ENCODE measurements at regions not wholly inside any gene's neighbourhood (a gene's known extent, or its start where the extent isn't known, plus 50 kb on each side); places are given as distances from the start of the nearest gene placed in this dataset.
A peak's percentile ranks its signal among the peaks of the same experiment; 100 is the strongest.

GRCh38 chrX:39728025-39728424, 369.7 kb downstream of the BCOR start:
- Histone ChIP-seq H3K27ac (ENCODE audit: low read depth, low read length, severe bottlenecking) (no peak overlapping the region), H3K4me3 (ENCODE audit: extremely low read depth, insufficient read depth, low read length, poor library complexity, severe bottlenecking) (no peak overlapping the region), H3K4me1 (ENCODE audit: control insufficient read depth, insufficient read depth, low read length, poor library complexity, severe bottlenecking) (peaks cover 15% of the 10 kb centered on the region), H3K36me3 (ENCODE audit: control insufficient read depth, insufficient read depth, low read length) (no peaks in the 10 kb centered on the region), H3K9me3 (ENCODE audit: control insufficient read depth, low read length) (no peaks in the 10 kb centered on the region)
- 80 to 100% methylated on average over 1 of the region's 4 CpGs for WGBS, 2 experiments (ENCODE audit: insufficient coverage in 2 of 2)

GRCh38 chrX:39728852-39729598, 368.7 kb downstream of the BCOR start:
- no peaks in the 10 kb centered on the region for H3K9me3 ChIP-seq (ENCODE audit: control insufficient read depth, low read length)
- 80 to 100% methylated on average over 1 of the region's 6 CpGs for WGBS, 2 experiments (ENCODE audit: insufficient coverage in 2 of 2)

GRCh38 chrX:39729981-39730661, 367.6 kb downstream of the BCOR start:
- WGBS, 2 experiments (ENCODE audit: insufficient coverage in 2 of 2), result 8 to 25% methylated on average over 5 to 8 of the region's 21 CpGs
- no peak overlapping the region for H3K4me3 ChIP-seq (ENCODE audit: extremely low read depth, insufficient read depth, low read length, poor library complexity, severe bottlenecking)
- H3K27ac ChIP-seq (ENCODE audit: low read depth, low read length, severe bottlenecking), result peak overlapping the region; percentile 62
- peaks cover 15% of the 10 kb centered on the region for H3K4me1 ChIP-seq (ENCODE audit: control insufficient read depth, insufficient read depth, low read length, poor library complexity, severe bottlenecking)
- H3K9me3 ChIP-seq (ENCODE audit: control insufficient read depth, low read length), result no peaks in the 10 kb centered on the region
- H3K36me3 ChIP-seq (ENCODE audit: control insufficient read depth, insufficient read depth, low read length), result no peaks in the 10 kb centered on the region

More at GRCh38 chrX:39728852-39729598, 368.7 kb downstream of the BCOR start:
- Histone ChIP-seq H3K36me3 (ENCODE audit: control insufficient read depth, insufficient read depth, low read length) (no peaks in the 10 kb centered on the region), H3K4me1 (ENCODE audit: control insufficient read depth, insufficient read depth, low read length, poor library complexity, severe bottlenecking) (peaks cover 15% of the 10 kb centered on the region), H3K4me3 (ENCODE audit: extremely low read depth, insufficient read depth, low read length, poor library complexity, severe bottlenecking) (no peak overlapping the region), H3K27ac (ENCODE audit: low read depth, low read length, severe bottlenecking) (no peak overlapping the region)

- Histone ChIP-seq H3K36me3 (ENCODE audit: control insufficient read depth, insufficient read depth, low read length) (no peaks in the 10 kb centered on the region), H3K27ac (ENCODE audit: low read depth, low read length, severe bottlenecking) (peak overlapping the region; percentile 62), H3K9me3 (ENCODE audit: control insufficient read depth, low read length) (no peaks in the 10 kb centered on the region), H3K4me1 (ENCODE audit: control insufficient read depth, insufficient read depth, low read length, poor library complexity, severe bottlenecking) (peaks cover 16% of the 10 kb centered on the region), H3K4me3 (ENCODE audit: extremely low read depth, insufficient read depth, low read length, poor library complexity, severe bottlenecking) (no peak overlapping the region)
- WGBS, 2 experiments (ENCODE audit: insufficient coverage in 2 of 2), result 20 to 33% methylated on average over 1 to 9 of the region's 19 CpGs
Observed at GRCh38 chrX:39730662-39731329, 367.0 kb downstream of the BCOR start.

GRCh38 chrX:39731330-39731667, 366.5 kb downstream of the BCOR start:
- H3K4me3 ChIP-seq (ENCODE audit: extremely low read depth, insufficient read depth, low read length, poor library complexity, severe bottlenecking), result no peak overlapping the region
- no peak overlapping the region for H3K27ac ChIP-seq (ENCODE audit: low read depth, low read length, severe bottlenecking)
- H3K36me3 ChIP-seq (ENCODE audit: control insufficient read depth, insufficient read depth, low read length), result no peaks in the 10 kb centered on the region
- 67% methylated on average over 4 of the region's 6 CpGs; no CpG with 5 or more reads in 1 of the 2 experiments for WGBS, 2 experiments (ENCODE audit: insufficient coverage in 2 of 2)
- H3K4me1 ChIP-seq (ENCODE audit: control insufficient read depth, insufficient read depth, low read length, poor library complexity, severe bottlenecking), result peaks cover 20% of the 10 kb centered on the region
- no peaks in the 10 kb centered on the region for H3K9me3 ChIP-seq (ENCODE audit: control insufficient read depth, low read length)

- 80 to 100% methylated on average over 1 of the region's 4 CpGs for WGBS, 2 experiments (ENCODE audit: insufficient coverage in 2 of 2)
- Histone ChIP-seq H3K4me3 (ENCODE audit: extremely low read depth, insufficient read depth, low read length, poor library complexity, severe bottlenecking) (no peak overlapping the region), H3K36me3 (ENCODE audit: control insufficient read depth, insufficient read depth, low read length) (no peaks in the 10 kb centered on the region), H3K9me3 (ENCODE audit: control insufficient read depth, low read length) (no peaks in the 10 kb centered on the region), H3K4me1 (ENCODE audit: control insufficient read depth, insufficient read depth, low read length, poor library complexity, severe bottlenecking) (peaks cover 24% of the 10 kb centered on the region), H3K27ac (ENCODE audit: low read depth, low read length, severe bottlenecking) (no peak overlapping the region)
Observed at GRCh38 chrX:39731735-39732134, 366.0 kb downstream of the BCOR start.

GRCh38 chrX:39733745-39734144, 364.0 kb downstream of the BCOR start:
- Histone ChIP-seq H3K4me1 (ENCODE audit: control insufficient read depth, insufficient read depth, low read length, poor library complexity, severe bottlenecking) (peaks cover 22% of the 10 kb centered on the region), H3K36me3 (ENCODE audit: control insufficient read depth, insufficient read depth, low read length) (no peaks in the 10 kb centered on the region), H3K4me3 (ENCODE audit: extremely low read depth, insufficient read depth, low read length, poor library complexity, severe bottlenecking) (no peak overlapping the region), H3K9me3 (ENCODE audit: control insufficient read depth, low read length) (no peaks in the 10 kb centered on the region), H3K27ac (ENCODE audit: low read depth, low read length, severe bottlenecking) (no peak overlapping the region)
- no CpG with 5 or more reads among the region's 1 CpG for WGBS, 2 experiments (ENCODE audit: insufficient coverage in 2 of 2)

- Histone ChIP-seq H3K36me3 (ENCODE audit: control insufficient read depth, insufficient read depth, low read length) (no peaks in the 10 kb centered on the region), H3K27ac (ENCODE audit: low read depth, low read length, severe bottlenecking) (no peak overlapping the region), H3K4me1 (ENCODE audit: control insufficient read depth, insufficient read depth, low read length, poor library complexity, severe bottlenecking) (peaks cover 22% of the 10 kb centered on the region), H3K4me3 (ENCODE audit: extremely low read depth, insufficient read depth, low read length, poor library complexity, severe bottlenecking) (no peak overlapping the region), H3K9me3 (ENCODE audit: control insufficient read depth, low read length) (no peaks in the 10 kb centered on the region)
- no CpG with 5 or more reads among the region's 2 CpGs for WGBS, 2 experiments (ENCODE audit: insufficient coverage in 2 of 2)
Observed at GRCh38 chrX:39734174-39734776, 363.5 kb downstream of the BCOR start.

- H3K27ac ChIP-seq (ENCODE audit: low read depth, low read length, severe bottlenecking), result no peak overlapping the region
- no peaks in the 10 kb centered on the region for H3K9me3 ChIP-seq (ENCODE audit: control insufficient read depth, low read length)
- H3K4me3 ChIP-seq (ENCODE audit: extremely low read depth, insufficient read depth, low read length, poor library complexity, severe bottlenecking), result no peak overlapping the region
- H3K4me1 ChIP-seq (ENCODE audit: control insufficient read depth, insufficient read depth, low read length, poor library complexity, severe bottlenecking), result peaks cover 10% of the 10 kb centered on the region
- no peaks in the 10 kb centered on the region for H3K36me3 ChIP-seq (ENCODE audit: control insufficient read depth, insufficient read depth, low read length)
- 92 to 93% methylated on average over 5 to 12 of the region's 22 CpGs for WGBS, 2 experiments (ENCODE audit: insufficient coverage in 2 of 2)
Observed at GRCh38 chrX:39736216-39737211, 361.2 kb downstream of the BCOR start.

GRCh38 chrX:39739585-39739984, 358.2 kb downstream of the BCOR start:
- peaks cover 10% of the 10 kb centered on the region for H3K4me1 ChIP-seq (ENCODE audit: control insufficient read depth, insufficient read depth, low read length, poor library complexity, severe bottlenecking)
- H3K9me3 ChIP-seq (ENCODE audit: control insufficient read depth, low read length), result no peaks in the 10 kb centered on the region
- 70 to 79% methylated on average over 2 of the region's 7 CpGs for WGBS, 2 experiments (ENCODE audit: insufficient coverage in 2 of 2)
- no peak overlapping the region for H3K27ac ChIP-seq (ENCODE audit: low read depth, low read length, severe bottlenecking)
- no peaks in the 10 kb centered on the region for H3K36me3 ChIP-seq (ENCODE audit: control insufficient read depth, insufficient read depth, low read length)
- no peak overlapping the region for H3K4me3 ChIP-seq (ENCODE audit: extremely low read depth, insufficient read depth, low read length, poor library complexity, severe bottlenecking)

Data from mesodermal cell (in vitro differentiated cells).